HL-60 (cell line): ENCODE measurements at regions not wholly inside any gene's neighbourhood (a gene's known extent, or its start where the extent isn't known, plus 50 kb on each side); places are given as distances from the start of the nearest gene placed in this dataset.

ENCODE experiments used
- CTCF ChIP-seq: IDR thresholded peaks from one replicate; pipeline ENCODE4 v1.5.1; 2011; ENCODE audit warnings: low read length, control low read depth, inconsistent platforms; ENCODE audit not compliant: insufficient read depth
- POLR2AphosphoS5 ChIP-seq: IDR thresholded peaks from 2 replicates; pipeline ENCODE4 v1.6.1; 2012; ENCODE audit warnings: low read depth

DNA sequence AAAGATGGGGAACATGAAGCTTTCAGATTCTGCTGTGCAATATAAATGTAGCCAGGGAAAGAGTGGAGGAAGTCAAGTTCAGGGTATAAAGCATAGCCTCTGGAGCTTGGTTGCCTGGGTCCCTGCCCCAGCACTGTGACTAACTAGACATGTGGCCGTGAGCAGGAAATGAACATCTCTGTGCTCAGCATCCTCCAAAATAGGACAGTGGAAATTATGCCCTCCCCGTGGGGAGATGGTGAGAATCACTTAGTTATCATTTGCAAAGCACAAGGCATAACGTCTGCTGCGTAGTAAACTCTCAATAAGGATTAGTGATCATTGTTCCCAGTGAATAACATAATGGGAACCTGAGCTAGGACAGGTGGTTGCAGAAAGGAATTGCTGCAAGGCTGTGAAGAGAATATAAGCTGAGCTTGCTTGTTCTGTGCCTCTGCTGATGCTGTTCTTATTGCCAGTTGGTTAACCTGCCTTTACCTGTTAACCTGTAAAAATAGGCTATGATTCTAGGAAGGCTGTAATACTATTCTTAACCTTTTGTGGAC is 441.0 kb downstream of the COG6 start:
- TF ChIP-seq CTCF (no peak), POLR2AphosphoS5 (no peak)
